Kidney epithelial cell (primary cell): ENCODE measurements at regions not wholly inside any gene's neighbourhood (a gene's known extent, or its start where the extent isn't known, plus 50 kb on each side); places are given as distances from the start of the nearest gene placed in this dataset.

ENCODE experiments used
- DNase-seq: peaks from one replicate; pipeline ENCODE4 v3.0.0-alpha.2; 2010; ENCODE audit warnings: low read depth
- H3K27me3 ChIP-seq: 2 replicates; pipeline ENCODE4 v1.6.0; 2011; ENCODE audit warnings: low read length; ENCODE audit not compliant: control insufficient read depth, insufficient read depth
- H3K36me3 ChIP-seq: 2 replicates; pipeline ENCODE4 v1.5.1; 2011; ENCODE audit warnings: low read length; ENCODE audit not compliant: control insufficient read depth, insufficient read depth
- H3K4me3 ChIP-seq: 2 replicates; pipeline ENCODE4 v1.5.1; 2011; ENCODE audit warnings: low read depth, mild to moderate bottlenecking, control low read depth, low read length
- CTCF ChIP-seq: IDR thresholded peaks from 2 replicates; pipeline ENCODE4 v1.5.1; 2011; ENCODE audit warnings: mild to moderate bottlenecking, moderate library complexity, low read length, control low read depth, inconsistent platforms; ENCODE audit not compliant: insufficient read depth, poor library complexity, severe bottlenecking

DNA sequence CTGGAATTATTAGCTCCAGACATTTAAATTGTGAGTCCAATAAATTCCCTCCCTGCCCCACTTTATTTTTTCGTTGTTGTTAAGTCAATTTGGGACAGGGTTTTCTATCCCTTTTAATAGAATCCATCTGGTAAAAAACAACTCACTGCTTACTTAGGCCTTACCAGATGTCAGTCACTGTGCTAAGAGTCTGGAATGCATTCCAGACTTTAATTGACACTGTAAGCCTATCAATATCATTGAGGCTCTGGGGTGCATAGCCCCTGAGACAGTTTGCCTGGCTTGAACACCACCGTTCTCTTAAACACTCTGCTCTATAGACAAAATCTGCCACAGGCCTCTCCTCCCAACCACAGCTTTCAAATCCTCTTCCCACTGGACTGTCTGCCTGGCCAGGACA is 175.9 kb downstream of the NSG2 start:
- Histone ChIP-seq H3K36me3 (no peaks in the 10 kb centered on the region), H3K27me3 (no peaks in the 10 kb centered on the region), H3K4me3 (no peak overlapping the region)
- TF ChIP-seq CTCF = no peak
- DNase-seq = no peak

- DNase-seq = no peak
- no peak overlapping the region for H3K4me3 ChIP-seq
- H3K27me3 ChIP-seq = no peaks in the 10 kb centered on the region
- TF ChIP-seq CTCF = no peak
- no peaks in the 10 kb centered on the region for H3K36me3 ChIP-seq
These were observed 176.4 kb downstream of the NSG2 start for GRCh38 chr5:174221946-174222345.

DNA sequence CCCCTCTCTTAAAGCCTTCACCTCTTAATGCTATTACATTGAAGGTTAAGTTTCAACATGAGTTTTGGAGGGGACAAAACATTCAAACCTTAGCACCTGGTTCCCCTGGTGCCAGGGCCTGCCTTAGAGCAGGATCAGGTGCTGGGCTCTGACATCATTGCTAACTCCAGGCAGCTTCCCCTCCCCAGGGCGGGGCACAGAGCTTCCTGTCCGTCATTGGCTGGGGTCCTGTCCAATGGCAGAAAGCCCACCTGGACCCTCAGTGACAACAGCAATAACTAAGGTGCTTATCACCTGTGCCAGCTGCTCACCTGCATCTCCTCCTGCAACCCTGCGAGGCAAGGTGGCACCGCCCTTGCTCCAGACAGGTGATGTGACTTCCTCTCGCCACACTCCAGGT is 177.4 kb downstream of the NSG2 start:
- H3K36me3 ChIP-seq = no peaks in the 10 kb centered on the region
- H3K27me3 ChIP-seq = no peaks in the 10 kb centered on the region
- DNase-seq = no peak
- H3K4me3 ChIP-seq = no peak overlapping the region
- no peak for TF ChIP-seq CTCF

GRCh38 chr5:174223355-174223754 is 177.8 kb downstream of the NSG2 start:
- H3K36me3 ChIP-seq = no peaks in the 10 kb centered on the region
- no peak overlapping the region for H3K4me3 ChIP-seq
- H3K27me3 ChIP-seq = no peaks in the 10 kb centered on the region
- TF ChIP-seq CTCF = no peak
- DNase-seq = no peak

DNA sequence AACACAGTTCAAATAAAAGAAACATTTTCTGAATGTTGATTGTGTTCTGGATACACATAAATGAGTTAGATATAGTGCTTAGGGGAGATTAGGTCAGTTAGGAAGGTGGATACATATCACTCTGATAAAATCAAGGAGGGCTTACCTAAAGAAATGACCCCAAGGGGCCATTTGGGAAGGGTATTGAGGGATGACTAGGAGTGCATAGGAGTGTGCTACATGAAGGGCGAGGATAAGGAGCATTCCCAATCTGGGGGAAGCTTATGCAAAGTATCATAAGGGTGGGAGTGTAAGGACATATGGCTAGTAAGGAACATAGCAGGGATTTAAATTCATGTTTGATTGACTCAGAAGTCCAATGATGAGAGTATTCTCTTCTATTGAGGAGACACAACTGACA is 183.6 kb downstream of the NSG2 start:
- no peak overlapping the region for H3K4me3 ChIP-seq
- H3K27me3 ChIP-seq = no peaks in the 10 kb centered on the region
- H3K36me3 ChIP-seq = no peaks in the 10 kb centered on the region
- no peak for DNase-seq
- TF ChIP-seq CTCF = no peak

GRCh38 chr5:174229514-174230370 is 184.2 kb downstream of the NSG2 start:
- no peak for DNase-seq
- TF ChIP-seq CTCF = no peak
- Histone ChIP-seq H3K27me3 (no peaks in the 10 kb centered on the region), H3K36me3 (no peaks in the 10 kb centered on the region), H3K4me3 (no peak overlapping the region)
